DND-41 (cell line): ENCODE measurements at regions not wholly inside any gene's neighbourhood (a gene's known extent, or its start where the extent isn't known, plus 50 kb on each side); places are given as distances from the start of the nearest gene placed in this dataset.

ENCODE experiments used
- CTCF ChIP-seq: IDR thresholded peaks from 2 replicates; pipeline ENCODE4 v1.5.1; 2012; ENCODE audit warnings: borderline replicate concordance, low read length, moderate library complexity, mild to moderate bottlenecking; ENCODE audit not compliant: poor library complexity, severe bottlenecking; ENCODE audit errors: extremely low read depth
- EZH2 ChIP-seq: IDR thresholded peaks from 3 replicates; pipeline ENCODE4 v1.6.1; 2012; ENCODE audit warnings: borderline replicate concordance, low read depth, mild to moderate bottlenecking, moderate library complexity, low read length, inconsistent platforms; ENCODE audit not compliant: severe bottlenecking

- TF ChIP-seq CTCF, result no peak
- no peak for TF ChIP-seq EZH2
Measured at GRCh38 chr5:113693701-113694100, 180.2 kb downstream of the YTHDC2 start.
